Loucy (cell line): ENCODE measurements at regions not wholly inside any gene's neighbourhood (a gene's known extent, or its start where the extent isn't known, plus 50 kb on each side); places are given as distances from the start of the nearest gene placed in this dataset.

Source experiments
- EZH2phosphoT487 ChIP-seq: fragments of 200-600 bp; IDR thresholded peaks from 2 replicates; pipeline ENCODE4 v1.6.1; 2018; ENCODE audit warnings: antibody characterized with exemption, mild to moderate bottlenecking, moderate library complexity, borderline replicate concordance
- TF ChIP-seq, protein P1 (sequence below): fragments of 200-600 bp; sonication (generic); conservative IDR thresholded peaks from 2 replicates; pipeline ENCODE4 v1.5.1; 2014; ENCODE audit warnings: mild to moderate bottlenecking, antibody characterized with exemption, low read length

DNA sequence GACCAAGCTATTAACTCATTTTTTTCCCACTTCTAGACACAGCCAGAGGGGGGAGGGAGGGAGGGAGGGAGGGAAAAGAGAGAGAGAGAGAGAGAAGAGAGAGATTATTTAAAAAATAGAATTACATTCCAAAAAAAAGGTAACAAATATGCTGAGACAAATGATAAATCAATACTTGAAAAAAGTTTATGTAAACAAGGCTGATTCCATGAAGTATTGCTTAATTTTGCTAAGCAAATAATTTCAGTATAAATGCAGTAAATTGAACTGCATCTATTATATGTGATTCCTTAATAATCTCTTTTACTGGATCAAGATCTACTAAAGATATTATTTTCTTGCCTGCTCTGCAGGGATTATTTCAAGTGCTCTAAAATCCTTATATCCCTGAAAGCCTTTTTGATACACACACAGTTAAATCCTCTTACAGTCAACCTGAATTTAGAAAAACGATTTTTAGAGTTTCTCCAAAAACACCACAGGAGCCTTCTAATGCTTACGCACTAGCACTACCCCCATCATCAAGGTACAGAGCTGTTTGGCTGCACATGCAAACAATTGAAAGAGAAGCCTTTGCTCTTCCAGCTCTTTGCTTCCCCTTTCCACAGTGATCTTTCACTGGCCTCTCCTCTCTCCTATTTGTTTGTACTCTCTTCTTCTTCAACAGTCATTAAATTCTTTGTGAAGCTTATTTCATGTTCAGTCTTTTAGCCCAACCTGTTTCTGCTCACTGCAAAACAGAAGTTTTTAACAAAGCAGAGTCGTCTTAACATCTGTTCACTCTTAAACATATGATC is 426.3 kb upstream of the FAM241A start:
- TF ChIP-seq, protein P1, sequence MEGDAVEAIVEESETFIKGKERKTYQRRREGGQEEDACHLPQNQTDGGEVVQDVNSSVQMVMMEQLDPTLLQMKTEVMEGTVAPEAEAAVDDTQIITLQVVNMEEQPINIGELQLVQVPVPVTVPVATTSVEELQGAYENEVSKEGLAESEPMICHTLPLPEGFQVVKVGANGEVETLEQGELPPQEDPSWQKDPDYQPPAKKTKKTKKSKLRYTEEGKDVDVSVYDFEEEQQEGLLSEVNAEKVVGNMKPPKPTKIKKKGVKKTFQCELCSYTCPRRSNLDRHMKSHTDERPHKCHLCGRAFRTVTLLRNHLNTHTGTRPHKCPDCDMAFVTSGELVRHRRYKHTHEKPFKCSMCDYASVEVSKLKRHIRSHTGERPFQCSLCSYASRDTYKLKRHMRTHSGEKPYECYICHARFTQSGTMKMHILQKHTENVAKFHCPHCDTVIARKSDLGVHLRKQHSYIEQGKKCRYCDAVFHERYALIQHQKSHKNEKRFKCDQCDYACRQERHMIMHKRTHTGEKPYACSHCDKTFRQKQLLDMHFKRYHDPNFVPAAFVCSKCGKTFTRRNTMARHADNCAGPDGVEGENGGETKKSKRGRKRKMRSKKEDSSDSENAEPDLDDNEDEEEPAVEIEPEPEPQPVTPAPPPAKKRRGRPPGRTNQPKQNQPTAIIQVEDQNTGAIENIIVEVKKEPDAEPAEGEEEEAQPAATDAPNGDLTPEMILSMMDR: no peak
- TF ChIP-seq EZH2phosphoT487: no peak
